Uterus (tissue), 3 donors: ENCODE measurements at regions not wholly inside any gene's neighbourhood (a gene's known extent, or its start where the extent isn't known, plus 50 kb on each side); places are given as distances from the start of the nearest gene placed in this dataset.

Experiments used
- DNase-seq, 2 donors: peaks; one replicate each; pipeline ENCODE4 v3.0.0-alpha.2; 2019 to 2020
- H3K27ac ChIP-seq, 2 donors: fragments of 200-600 bp; sonication (generic); 1 replicate in 1 of 2; 2 replicates in 1 of 2; pipeline ENCODE4 v1.5.1; 2016 to 2018
- H3K27me3 ChIP-seq, 2 donors: fragments of 200-600 bp; sonication (generic); one replicate each; pipeline ENCODE4 v1.5.1; 2018 to 2019; ENCODE audit warnings: control low read depth in 1 of 2
- H3K36me3 ChIP-seq, 2 donors: fragments of 200-600 bp; sonication (generic); one replicate each; pipeline ENCODE4 v1.5.1; 2019; ENCODE audit warnings: control low read depth in 1 of 2
- H3K4me1 ChIP-seq, 2 donors: fragments of 200-600 bp; sonication (generic); one replicate each; pipeline ENCODE4 v1.5.1; 2018 to 2019; ENCODE audit warnings: control low read depth in 1 of 2
- H3K4me3 ChIP-seq, 2 donors: fragments of 200-600 bp; sonication (generic); 1 replicate in 1 of 2; 2 replicates in 1 of 2; pipeline ENCODE4 v1.5.1; 2018 to 2019; ENCODE audit warnings: mild to moderate bottlenecking in 1 of 2
- H3K9me3 ChIP-seq, 2 donors: fragments of 200-600 bp; sonication (generic); one replicate each; pipeline ENCODE4 v1.5.1; 2019; ENCODE audit warnings: control low read depth in 1 of 2
- POLR2A ChIP-seq, 2 donors: fragments of 450-650 bp; IDR thresholded peaks; one replicate each; pipeline ENCODE4 v1.6.1; 2016; ENCODE audit warnings: antibody characterized with exemption in 2 of 2, mild to moderate bottlenecking in 1 of 2, moderate library complexity in 1 of 2
- intact Hi-C: fragments of 100-400 bp; cut with DNase I; formaldehyde crosslinking; loops from one replicate; pipeline ENCODE4 v1.15.1; 2023; ENCODE audit warnings: low total_unique reads
- TF ChIP-seq, protein P1 (sequence below), 4 experiments: fragments of 200-600 bp in 2 of 4; fragments of 450-650 bp in 2 of 4; sonication (generic) in 2 of 4; IDR thresholded peaks; one replicate each; pipeline ENCODE4 v1.5.1; 2016 to 2019; ENCODE audit warnings: antibody characterized with exemption in 4 of 4, mild to moderate bottlenecking in 2 of 4, moderate library complexity in 1 of 4
- donor health status: DM: yes; HTN: yes; CAD: no.

DNA sequence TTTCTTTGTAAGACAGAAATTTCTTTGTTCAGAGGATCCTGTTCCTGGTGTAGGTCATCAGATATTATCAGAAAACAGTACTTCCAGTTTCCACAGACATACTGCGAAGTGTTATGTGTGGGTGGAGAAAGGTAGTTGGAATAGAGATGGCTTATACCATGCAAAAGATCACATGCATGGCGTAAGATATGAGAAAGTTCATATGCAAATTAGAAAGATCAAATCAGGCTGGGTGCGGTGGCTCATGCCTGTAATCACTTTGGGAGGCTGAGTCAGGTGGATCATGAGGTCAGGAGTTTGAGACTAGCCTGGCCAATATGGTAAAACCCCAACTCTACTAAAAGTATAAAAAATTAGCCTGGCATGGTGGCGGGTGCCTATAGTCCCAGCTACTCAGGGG, 65.2 kb upstream of the GLIS3 start:
- no peak for DNase-seq
- intact Hi-C loops = no loop called here
- no peak overlapping the region for H3K4me3 ChIP-seq
- H3K4me1 ChIP-seq = no peaks in the 10 kb centered on the region
- no peak overlapping the region for H3K27ac ChIP-seq
- no peaks in the 10 kb centered on the region for H3K9me3 ChIP-seq
- TF ChIP-seq, protein P1, sequence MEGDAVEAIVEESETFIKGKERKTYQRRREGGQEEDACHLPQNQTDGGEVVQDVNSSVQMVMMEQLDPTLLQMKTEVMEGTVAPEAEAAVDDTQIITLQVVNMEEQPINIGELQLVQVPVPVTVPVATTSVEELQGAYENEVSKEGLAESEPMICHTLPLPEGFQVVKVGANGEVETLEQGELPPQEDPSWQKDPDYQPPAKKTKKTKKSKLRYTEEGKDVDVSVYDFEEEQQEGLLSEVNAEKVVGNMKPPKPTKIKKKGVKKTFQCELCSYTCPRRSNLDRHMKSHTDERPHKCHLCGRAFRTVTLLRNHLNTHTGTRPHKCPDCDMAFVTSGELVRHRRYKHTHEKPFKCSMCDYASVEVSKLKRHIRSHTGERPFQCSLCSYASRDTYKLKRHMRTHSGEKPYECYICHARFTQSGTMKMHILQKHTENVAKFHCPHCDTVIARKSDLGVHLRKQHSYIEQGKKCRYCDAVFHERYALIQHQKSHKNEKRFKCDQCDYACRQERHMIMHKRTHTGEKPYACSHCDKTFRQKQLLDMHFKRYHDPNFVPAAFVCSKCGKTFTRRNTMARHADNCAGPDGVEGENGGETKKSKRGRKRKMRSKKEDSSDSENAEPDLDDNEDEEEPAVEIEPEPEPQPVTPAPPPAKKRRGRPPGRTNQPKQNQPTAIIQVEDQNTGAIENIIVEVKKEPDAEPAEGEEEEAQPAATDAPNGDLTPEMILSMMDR (IDR thresholded peaks at IDR 0.05) = no peak
- TF ChIP-seq POLR2A (IDR thresholded peaks at IDR 0.05) = no peak
- H3K36me3 ChIP-seq = no peaks in the 10 kb centered on the region
- no peaks in the 10 kb centered on the region for H3K27me3 ChIP-seq

DNA sequence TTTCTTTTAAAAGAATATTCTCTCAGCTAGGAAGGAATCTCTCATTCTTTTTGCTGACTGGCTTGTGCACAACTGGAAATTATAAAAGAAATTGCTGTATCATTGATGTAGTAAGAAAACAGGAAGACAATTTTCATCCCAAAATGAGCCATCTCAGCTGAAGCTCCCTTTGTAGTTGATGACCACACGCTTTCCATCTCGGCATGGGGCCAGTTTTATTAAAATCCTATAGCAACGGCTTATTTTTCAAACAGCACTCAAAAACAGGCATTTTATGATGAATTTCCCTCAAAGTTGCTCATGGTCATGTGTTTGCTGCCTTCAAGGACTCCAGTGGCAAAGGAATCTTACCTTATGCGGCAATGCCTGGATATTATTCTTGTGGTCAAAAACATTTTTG, 62.4 kb upstream of the GLIS3 start:
- Histone ChIP-seq H3K27me3 (no peaks in the 10 kb centered on the region), H3K4me1 (no peaks in the 10 kb centered on the region), H3K36me3 (no peaks in the 10 kb centered on the region), H3K9me3 (no peaks in the 10 kb centered on the region), H3K4me3 (no peak overlapping the region), H3K27ac (no peak overlapping the region)
- DNase-seq = no peak
- intact Hi-C loops = no loop called here
- TF ChIP-seq, protein P1 (IDR thresholded peaks at IDR 0.05) = no peak
- TF ChIP-seq POLR2A (IDR thresholded peaks at IDR 0.05) = no peak

DNA sequence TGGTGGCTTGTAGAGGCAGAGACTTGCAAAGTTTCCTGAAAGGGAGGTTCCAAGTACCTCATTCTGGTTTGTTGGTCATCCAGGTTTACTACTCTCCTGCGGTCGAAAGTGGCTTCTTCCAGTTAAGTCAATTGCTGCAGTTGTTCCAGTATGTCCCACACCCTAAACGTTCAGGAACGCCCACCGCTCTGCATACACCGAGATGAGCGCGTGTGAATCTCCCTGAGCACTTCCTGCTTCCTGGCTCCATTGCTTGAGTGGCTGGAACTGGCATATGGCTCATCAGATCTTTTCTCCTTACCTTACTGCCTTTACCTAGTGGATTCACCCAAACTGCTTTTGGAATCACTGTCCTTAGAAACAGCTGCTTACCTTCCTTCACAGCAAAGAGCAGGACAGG, 59.1 kb upstream of the GLIS3 start:
- Histone ChIP-seq H3K36me3 (no peaks in the 10 kb centered on the region), H3K27ac (no peak overlapping the region), H3K27me3 (no peaks in the 10 kb centered on the region), H3K4me1 (no peaks in the 10 kb centered on the region), H3K4me3 (no peak overlapping the region), H3K9me3 (no peaks in the 10 kb centered on the region)
- DNase-seq = no peak
- intact Hi-C loops = no loop called here
- TF ChIP-seq, protein P1 (IDR thresholded peaks at IDR 0.05) = no peak
- no peak for TF ChIP-seq POLR2A (IDR thresholded peaks at IDR 0.05)

DNA sequence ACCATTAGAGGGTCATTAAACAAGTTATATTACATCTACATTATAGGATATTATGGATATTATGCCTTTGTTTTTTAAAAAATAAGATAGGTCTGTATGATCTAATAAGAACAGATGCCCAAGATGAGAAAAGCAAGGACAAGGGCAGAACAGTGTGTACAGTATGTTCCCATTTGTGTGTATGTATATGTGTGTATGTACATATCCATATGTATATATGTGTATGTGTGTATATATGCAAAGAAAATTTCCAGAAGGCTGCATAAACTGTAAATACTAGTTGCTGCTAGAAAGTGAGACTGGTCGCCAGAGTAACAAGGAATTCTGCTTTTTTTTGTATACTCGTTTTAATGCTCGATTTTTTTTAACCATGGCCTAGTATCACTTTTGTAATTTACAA, 58.1 kb upstream of the GLIS3 start:
- Histone ChIP-seq H3K9me3 (no peaks in the 10 kb centered on the region), H3K4me1 (no peaks in the 10 kb centered on the region), H3K27ac (no peak overlapping the region), H3K36me3 (no peaks in the 10 kb centered on the region), H3K4me3 (no peak overlapping the region), H3K27me3 (no peaks in the 10 kb centered on the region)
- no peak for DNase-seq
- intact Hi-C loops = no loop called here
- no peak for TF ChIP-seq POLR2A (IDR thresholded peaks at IDR 0.05)
- TF ChIP-seq, protein P1 (IDR thresholded peaks at IDR 0.05) = no peak

DNA sequence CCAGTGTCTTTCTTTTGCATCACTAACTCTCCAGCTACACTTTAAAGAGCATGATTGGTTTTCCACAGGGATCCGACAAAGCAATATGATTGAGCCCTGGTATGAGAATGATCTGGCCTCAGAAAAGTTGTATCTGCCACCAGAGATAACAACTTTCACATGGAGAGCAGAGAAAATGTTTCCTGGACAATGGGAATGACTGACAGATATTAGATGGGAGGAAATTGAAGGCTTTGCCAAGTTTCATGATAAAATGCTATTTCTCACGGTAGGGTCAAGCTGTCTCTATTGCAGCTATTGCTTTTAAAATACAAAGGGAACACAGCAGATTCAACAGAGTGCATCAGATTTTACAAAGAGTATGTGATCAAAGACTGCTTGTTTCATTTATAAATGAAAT, 56.4 kb upstream of the GLIS3 start:
- Histone ChIP-seq H3K27ac (no peak overlapping the region), H3K27me3 (no peaks in the 10 kb centered on the region), H3K4me3 (no peak overlapping the region), H3K36me3 (no peaks in the 10 kb centered on the region), H3K4me1 (no peaks in the 10 kb centered on the region), H3K9me3 (no peaks in the 10 kb centered on the region)
- TF ChIP-seq, protein P1 (IDR thresholded peaks at IDR 0.05) = no peak
- no peak for TF ChIP-seq POLR2A (IDR thresholded peaks at IDR 0.05)
- intact Hi-C loops = no loop called here
- no peak for DNase-seq
